GM19463 (cell line): ENCODE measurements at regions not wholly inside any gene's neighbourhood (a gene's known extent, or its start where the extent isn't known, plus 50 kb on each side); places are given as distances from the start of the nearest gene placed in this dataset.
"Not testable (repeated sequence)": the region's sequence is repeated elsewhere in the genome, so short reads cannot be mapped to it uniquely, and the experiment has no call there.

ENCODE experiments used
- ATAC-seq: cut with Tn5 transposase; IDR thresholded peaks from one replicate; pipeline ENCODE4 v1.9.1; 2021; ENCODE audit warnings: mild to moderate bottlenecking, moderate library complexity; ENCODE audit not compliant: unreplicated experiment

DNA sequence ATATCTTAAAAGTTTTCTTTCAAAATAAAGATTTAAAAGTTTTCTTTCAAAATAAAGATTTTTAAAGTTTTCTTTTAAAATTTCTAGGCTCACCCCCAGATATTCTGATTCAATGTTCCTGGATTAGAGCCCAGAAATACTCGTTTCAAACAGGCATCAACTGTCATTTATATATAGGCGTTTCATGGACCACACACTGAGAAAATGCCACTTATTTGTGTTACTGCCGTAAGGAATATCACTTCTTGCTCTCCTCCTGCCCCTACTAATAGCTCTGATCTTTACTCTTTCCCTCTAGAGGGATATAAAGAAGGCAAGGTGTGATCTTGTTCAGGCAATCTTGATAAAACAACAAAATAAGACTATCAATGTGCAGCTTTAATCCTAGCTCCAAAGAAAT lies 1324.1 kb downstream of the CDH8 start:
- no peak for ATAC-seq

DNA sequence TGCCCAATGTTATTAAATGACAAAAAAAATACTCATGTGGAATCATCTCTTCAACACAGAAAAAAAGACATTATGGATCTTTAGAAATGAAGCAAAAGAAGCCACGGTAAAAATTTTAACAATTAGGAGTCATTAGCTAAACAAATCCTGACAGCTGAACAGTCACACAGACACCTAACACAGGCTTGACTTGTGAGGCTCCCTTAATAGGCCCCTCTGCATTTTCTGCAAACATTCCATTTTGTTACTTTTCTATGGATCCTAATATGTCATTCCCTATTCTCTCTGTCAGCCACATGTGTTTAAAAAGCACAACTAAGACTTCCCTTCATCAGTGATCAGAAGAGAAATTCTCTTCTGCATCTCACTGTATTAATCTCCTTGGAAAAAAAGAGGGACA lies 1331.5 kb downstream of the CDH8 start:
- no peak for ATAC-seq

DNA sequence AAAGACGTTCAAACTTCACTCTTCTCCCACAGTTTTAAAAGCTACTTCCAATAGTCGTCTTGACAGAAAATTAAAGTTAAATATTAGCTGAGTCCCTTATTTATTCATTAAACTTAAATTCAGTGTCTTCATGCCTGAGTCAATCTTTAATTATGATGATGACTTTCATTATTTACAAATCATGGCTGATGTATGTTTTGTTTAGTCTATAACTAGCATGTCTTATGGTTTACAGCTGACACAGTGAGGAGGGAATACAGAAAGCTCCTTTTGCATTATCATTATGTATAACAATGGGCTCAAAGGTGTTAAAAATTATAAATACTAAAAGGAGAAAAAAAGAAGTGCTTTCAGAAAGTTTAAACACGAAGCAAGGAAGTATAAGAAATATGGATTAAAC lies 1333.1 kb downstream of the CDH8 start:
- no peak for ATAC-seq

DNA sequence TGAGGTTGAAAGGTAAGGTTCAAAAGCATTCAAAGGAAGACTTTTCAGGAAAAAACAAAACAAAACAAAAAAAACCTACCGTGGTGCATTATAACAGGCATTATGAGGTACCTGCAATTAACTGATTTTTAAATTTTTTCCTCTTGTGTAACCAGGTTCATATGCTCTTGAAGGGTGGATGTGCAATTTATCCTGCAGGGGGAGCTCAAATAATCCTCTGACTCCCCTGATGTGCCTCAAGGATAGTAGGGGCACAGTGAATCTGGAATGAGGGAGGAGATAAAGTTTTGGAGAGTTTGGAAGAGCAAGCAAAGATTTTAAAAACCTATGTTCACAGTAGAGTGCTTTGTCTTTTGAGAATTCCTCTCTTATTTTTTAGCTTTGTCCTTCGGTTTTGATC lies 1349.4 kb downstream of the CDH8 start:
- ATAC-seq: no peak

DNA sequence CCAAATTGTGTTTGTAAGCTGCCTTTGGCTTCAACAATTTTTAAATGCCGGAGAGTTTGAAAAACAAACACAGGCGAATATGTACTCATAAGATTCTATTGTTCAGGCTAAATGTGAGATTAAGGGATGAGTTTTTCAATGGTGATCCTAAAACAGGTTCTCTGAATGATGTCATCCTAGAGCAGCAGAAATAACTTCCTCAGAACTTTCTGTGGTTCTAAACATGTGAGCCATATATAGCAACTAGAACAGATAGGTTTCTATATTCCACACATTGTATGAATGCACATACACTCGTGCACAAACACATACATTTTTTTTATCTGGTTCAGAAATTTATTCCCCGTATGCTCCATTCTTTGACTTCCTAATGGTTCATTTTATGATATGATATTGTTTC lies 1352.2 kb downstream of the CDH8 start:
- no peak for ATAC-seq

DNA sequence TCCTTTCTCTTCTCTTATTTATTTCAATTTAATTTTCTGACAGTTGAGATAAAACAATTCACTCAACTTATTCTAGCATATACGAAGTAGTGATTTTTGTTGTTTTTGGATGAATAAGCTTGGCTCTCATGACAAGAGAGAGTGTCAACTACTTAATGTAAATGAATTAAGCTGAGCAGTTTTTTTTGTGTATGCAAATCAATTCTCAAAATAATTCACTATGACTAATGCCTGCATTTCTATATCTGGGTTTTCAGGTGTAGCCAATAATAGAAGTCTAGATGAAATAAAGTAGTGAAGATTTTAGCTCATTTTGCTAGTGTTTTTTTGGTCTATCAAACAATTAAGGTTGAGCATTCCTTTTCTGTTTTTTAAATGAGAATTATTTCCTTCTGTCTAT lies 1354.0 kb downstream of the CDH8 start:
- no peak for ATAC-seq

DNA sequence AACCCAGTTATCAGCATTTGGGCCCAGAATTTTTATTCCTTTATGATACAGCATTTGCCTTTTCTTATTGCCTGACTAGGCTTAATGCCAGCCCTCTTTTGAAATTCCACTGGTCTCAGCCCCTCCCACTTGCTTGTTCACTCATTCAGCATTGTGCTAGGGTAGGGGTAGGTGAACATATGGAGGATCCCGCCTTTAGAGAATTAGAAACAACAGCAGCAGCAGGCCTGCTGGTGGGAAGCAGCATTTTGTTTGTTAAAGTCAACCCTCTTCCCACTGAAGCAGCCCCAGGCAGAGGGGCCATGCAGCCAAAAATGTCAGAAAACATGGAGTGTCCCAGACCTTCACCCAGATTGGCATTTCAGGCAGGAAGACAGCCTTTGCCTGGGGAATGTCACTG lies 1355.2 kb downstream of the CDH8 start:
- no peak for ATAC-seq

DNA sequence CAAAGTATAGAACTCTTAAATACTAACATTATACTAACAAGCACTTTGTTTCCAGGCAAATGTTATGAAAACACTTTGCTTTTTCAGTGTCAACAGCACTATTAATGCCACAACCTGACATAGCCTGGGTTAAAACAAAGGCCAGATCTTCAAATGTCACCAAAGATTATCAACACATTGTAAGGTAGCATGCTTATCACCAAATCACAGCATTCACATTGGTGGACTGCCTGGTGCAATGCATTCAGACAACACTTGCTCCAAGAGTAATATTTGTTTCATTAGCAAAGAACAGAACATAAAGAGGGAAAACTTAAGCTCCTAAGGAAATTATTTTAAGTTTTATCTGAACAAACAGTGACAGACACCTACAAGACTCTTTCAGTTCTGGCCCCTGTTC lies 1361.2 kb downstream of the CDH8 start:
- no peak for ATAC-seq

DNA sequence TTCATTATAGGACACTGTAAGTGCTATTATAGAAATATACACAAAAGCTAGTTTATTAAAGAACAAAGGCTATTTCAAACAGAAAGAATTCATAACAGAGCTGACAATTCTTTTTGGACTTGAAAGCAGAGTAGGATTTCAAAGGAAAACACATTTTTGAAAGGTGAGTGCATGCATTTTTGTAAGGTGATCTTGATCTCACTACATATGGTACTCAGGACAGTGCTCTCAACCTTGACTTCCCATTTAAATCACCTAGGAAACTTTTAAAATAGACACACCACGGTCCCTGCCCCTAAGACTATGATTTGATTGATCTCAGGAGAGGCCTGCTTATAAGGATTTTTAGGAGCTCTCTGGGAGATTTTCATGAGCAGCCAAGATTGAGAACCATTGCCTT lies 1362.0 kb downstream of the CDH8 start:
- no peak for ATAC-seq

DNA sequence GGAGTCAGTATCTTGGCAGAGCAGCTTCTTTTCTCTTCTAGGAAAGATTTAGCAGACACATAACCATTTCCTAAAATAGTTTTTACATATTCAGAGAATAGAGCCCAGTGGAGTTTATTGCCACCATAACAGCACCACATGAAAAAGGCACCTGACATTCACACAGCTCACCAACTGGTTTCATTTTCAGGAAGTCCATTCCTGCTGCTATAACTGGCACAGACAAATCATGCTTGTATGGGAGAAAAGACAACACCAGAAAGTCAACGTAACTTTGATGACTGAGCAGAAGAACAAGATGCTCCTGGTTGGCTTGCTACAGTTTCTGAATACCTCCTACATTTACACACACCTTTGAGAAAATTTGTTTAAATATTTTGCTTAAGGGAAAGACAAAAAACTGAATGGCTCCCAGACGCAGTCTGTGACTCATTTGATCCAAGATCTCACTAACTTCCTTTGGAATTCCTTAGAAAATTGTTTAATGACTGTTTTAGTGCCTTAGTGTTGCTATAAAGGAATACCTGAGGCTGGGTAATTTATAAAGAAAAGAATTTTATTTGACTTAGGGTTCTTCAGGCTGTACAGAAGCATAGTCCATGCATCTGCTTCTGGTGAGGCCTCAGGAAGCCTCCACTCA lies 1380.6 kb downstream of the CDH8 start:
- no peak for ATAC-seq

DNA sequence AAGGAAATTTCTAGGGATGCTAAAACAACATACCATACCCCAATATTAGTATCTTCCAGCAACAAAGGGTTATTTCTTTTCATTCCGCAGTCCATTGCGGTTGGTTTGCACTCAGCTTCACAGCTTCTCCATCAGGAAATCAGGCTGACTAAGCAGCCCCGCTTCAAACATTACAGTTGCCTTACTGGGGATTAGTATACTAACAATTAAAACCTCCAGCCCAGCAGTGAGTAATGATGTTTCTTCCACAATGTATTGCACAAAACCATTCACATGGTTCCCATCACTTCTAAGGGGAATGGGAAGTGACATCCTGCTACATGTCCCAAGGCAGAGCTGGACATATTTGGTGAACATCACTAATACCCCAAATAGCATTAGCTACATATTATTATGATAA lies 1384.9 kb downstream of the CDH8 start:
- ATAC-seq: no peak

DNA sequence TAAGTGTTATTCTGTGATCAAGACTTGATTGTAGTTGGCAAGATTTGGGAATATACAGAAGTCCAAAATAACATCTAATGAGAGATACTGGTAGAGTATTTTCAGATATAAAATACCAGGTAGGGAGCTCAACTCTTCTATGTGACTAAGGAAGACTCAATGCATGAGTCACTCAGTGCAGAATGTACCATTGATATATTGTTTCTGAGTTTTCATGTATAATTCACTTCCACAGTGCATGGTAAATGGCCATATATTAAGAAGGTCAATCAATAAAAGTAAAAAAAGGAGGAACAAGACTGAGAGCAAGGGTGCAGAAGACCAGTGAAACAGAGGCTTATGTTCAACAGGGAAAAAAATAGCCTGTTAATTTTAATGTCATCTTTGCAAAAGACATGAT lies 1387.9 kb downstream of the CDH8 start:
- no peak for ATAC-seq

DNA sequence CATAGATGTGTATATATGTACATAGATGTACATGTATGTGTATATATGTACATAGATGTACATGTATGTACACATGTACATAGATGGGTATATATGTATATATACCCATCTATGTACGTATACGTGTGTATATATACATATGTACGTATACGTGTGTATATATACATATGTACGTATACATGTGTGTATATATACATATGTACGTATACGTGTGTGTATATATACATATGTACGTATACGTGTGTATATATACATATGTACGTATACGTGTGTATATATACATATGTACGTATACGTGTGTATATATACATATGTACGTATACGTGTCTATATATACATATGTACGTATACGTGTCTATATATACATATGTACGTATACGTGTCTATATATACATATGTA lies 1388.8 kb downstream of the CDH8 start:
- not testable (repeated sequence) for ATAC-seq

DNA sequence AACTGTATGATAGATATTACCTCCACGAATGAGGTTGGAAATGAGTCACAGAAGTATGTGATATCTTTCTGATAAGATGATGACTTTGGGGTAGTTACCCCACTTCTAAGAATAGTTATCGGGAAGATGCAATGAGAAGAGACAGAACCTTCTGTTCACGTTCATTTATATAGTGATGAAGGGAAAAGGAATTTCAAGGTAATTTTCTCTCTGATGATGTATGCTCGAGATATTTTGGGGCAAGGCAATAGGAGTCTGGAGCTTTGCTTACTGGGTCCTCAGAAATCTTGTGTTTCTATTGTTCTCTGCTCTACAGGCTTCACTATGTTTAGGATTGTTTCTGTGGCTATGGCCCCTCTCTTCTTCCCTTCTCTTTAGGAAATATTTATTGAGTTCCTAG lies 1389.6 kb downstream of the CDH8 start:
- no peak for ATAC-seq

DNA sequence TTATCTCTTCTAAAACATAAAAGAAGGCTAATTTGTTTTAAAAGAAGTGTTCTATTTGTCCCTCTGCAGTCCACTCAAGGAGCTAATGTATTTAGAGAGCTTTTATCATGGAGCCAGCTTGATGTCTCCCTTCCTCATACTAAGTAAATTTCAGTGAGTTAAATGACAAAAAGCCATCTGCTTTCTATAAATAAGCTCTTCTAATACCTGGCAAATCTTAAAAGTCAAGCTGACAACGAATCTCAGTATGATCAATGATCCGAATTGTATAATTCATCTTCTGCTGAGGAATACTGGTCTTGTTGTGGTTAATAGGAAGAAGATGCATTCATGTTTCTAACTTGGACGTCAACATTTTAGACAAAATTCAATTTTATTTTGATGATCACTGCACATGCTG lies 1390.7 kb downstream of the CDH8 start:
- ATAC-seq: no peak

DNA sequence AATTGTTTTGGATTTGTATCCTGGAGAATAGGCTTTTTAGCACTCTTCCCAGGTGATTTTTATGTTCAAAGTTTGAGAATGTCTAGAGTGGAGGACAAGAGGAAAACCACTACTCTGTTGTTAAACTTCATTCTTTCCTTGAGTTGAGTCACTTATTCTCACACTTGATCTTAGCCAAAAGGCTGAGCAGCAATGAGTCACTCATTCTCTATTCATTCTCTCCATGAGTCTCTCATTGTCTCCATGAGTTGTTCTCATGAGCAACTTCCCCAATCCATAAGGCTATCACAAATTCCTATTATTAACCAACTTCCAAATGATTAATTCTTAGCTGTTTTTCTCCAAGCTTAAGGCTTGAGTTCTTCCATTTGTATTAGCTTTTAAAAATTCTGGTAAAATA lies 1393.3 kb downstream of the CDH8 start:
- no peak for ATAC-seq

DNA sequence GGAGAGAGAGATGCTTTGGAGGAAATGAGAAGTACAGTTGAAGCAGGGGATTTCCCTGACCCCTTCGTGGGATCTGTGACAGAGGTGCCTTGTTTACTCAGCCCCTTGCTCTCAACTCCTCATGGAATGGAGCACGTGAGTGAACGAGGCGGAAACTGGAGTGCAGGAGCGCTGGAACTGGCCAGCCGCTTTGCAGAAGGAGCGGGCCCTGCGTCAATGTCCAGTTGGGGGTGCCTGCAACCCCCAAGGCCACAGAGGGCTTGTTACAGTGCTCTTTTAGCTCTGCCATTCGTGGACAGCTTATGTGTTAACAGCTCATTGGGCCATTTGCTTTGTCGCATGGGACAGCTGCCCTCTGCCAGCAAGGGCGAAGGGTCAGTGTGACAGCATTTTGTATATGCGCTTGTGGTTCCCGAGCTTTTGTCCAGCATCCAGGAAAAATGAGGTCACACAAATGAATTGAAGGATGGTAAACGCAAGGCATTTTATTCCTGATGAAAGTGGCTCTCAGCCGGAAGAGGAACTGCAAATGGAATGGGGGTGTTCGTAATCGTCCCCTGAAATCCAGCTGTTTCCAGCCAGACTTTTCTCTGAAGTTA lies 1395.1 kb downstream of the CDH8 start:
- ATAC-seq: no peak

DNA sequence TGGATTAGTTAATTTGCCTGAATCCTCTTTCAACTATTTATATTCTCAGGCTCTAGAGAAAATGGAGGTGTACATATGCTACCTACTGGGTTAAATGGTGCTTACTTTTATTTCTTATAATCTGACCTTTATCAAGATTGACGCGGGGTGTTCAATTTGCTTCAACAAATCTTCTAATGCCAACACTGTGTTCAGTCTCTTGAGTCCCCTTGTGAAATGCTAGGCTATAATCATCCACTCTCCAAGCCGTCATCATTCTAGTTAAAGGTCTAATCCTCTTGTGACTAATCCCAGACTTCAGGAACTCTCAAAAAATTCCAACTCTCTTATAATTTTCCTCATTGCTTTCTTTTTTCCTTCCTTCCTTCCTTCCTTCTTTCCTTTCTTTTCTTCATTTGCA lies 1396.2 kb downstream of the CDH8 start:
- no peak for ATAC-seq

DNA sequence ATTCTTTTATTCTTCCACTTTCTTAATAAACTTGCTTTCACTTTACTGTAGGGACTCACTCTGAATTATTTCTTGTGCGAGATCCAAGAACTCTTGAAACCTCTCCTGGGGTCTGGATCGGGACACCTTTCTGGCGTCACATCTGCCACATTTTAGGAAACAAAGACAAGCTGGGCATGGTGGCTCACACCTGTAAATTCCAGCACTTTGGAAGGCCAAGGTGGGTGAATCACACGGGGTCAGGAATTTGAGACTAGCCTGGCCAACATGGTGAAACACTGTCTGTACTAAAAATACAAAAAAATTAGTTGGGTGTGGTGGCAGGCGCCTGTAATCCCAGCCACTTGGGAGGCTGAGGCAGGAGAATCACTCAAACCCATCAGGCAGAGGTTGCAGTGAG lies 1399.6 kb downstream of the CDH8 start:
- not testable (repeated sequence) for ATAC-seq

DNA sequence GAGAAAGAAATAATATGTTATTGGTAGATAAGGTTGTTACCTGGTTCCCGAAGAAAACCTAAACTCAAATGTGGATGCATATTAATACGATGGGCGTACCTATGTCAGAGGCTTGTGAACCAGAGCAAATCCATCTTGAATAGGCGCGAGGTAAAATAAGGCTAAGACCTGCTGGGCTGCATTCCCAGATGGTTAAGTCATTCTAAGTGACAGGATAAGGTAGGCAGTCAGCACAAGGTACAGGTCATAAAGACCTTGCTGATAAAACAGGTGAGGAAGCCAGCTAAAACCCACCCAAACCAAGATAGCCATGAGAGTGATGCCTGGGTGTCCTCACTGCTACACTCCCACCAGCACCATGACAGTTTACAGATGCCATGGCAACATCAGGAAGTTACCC lies 1400.1 kb downstream of the CDH8 start:
- no peak for ATAC-seq

DNA sequence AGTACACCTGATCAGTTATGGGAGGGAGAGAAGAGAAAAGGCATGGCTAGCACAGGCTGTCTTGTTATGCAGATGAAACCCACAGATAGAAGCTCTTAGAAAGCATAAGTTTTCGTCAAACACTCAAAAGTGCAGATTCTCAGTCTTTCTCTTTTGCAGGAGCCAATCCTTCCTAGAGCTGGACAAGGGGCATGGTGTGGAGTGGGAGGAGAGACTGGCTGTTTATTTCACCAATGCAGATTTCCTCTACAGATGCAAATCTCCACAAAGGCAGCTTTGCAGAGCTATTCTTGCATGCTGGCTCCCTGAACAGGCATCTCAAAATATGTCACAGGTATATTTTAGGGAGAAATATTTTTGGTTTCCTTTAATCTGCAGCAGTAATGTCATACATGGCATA lies 1400.7 kb downstream of the CDH8 start:
- no peak for ATAC-seq

DNA sequence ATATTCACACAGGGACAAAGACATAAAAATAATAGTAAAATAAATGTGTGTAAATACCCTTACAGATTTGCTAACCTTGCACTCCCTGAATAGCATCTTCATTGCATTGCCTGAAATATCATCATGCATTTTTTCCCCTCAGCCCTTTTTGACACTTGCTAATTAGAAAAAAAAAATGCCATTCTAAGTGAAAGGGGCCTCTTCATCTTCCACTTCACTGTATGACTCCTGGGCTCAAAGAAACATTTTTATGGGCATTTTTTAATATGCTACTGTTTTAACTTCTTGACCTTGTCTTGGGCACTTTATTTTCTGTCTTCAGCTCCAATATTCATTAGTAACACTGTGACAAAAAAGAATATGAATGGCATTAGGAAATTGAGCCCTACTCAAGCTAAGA lies 1424.4 kb downstream of the CDH8 start:
- ATAC-seq: no peak

DNA sequence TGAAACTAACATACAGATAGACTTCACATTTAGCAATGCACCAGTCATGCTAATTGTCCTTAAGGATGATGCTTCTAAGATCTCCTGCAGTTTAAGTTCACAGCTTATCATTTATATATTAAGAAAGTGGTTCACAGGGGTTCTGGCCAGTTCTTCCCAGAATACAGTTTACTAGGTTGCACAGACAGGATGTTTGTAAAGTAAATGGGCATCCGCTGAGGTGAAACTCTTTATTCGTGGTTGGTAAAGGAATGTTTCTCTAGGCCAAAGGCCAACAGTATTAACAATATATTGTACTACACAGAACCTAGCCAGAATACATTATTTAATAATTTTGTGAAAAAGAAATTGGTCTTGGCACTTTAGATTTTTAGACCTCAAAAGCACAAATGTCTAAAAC lies 1427.3 kb downstream of the CDH8 start:
- no peak for ATAC-seq
